Pulmonary artery endothelial cell (primary cell): ENCODE measurements at regions not wholly inside any gene's neighbourhood (a gene's known extent, or its start where the extent isn't known, plus 50 kb on each side); places are given as distances from the start of the nearest gene placed in this dataset.

ENCODE experiments used
- DNase-seq: peaks from one replicate; pipeline ENCODE4 v3.0.0-alpha.2; 2011; ENCODE audit warnings: low read depth, low spot score

- no peak for DNase-seq
Measured at GRCh38 chr13:70895599-70895998, 787.3 kb upstream of the KLHL1 start.

- no peak for DNase-seq
Measured at GRCh38 chr13:70894258-70894657, 786.0 kb upstream of the KLHL1 start.

GRCh38 chr13:70893832-70894231 is 785.6 kb upstream of the KLHL1 start:
- DNase-seq = no peak

GRCh38 chr13:70890289-70890688 is 782.0 kb upstream of the KLHL1 start:
- no peak for DNase-seq

GRCh38 chr13:70889163-70889562 is 780.9 kb upstream of the KLHL1 start:
- DNase-seq = no peak

GRCh38 chr13:70884196-70884595 is 775.9 kb upstream of the KLHL1 start:
- DNase-seq = no peak

GRCh38 chr13:70874636-70875035 is 766.4 kb upstream of the KLHL1 start:
- DNase-seq = no peak

- DNase-seq = no peak
Measured at GRCh38 chr13:70864731-70865130, 756.5 kb upstream of the KLHL1 start.

- DNase-seq = no peak
Measured at GRCh38 chr13:70856711-70857110, 748.5 kb upstream of the KLHL1 start.

GRCh38 chr13:70856025-70856424 is 747.8 kb upstream of the KLHL1 start:
- DNase-seq = no peak

- DNase-seq = no peak
Measured at GRCh38 chr13:70849222-70849621, 741.0 kb upstream of the KLHL1 start.

GRCh38 chr13:70844391-70845108 is 736.3 kb upstream of the KLHL1 start:
- DNase-seq = no peak

GRCh38 chr13:70842062-70842644 is 733.9 kb upstream of the KLHL1 start:
- DNase-seq = no peak

GRCh38 chr13:70841240-70842061 is 733.2 kb upstream of the KLHL1 start:
- DNase-seq = no peak

- DNase-seq = no peak
Measured at GRCh38 chr13:70835371-70835770, 727.1 kb upstream of the KLHL1 start.

GRCh38 chr13:70829748-70830147 is 721.5 kb upstream of the KLHL1 start:
- no peak for DNase-seq

- DNase-seq = no peak
Measured at GRCh38 chr13:70817576-70817975, 709.3 kb upstream of the KLHL1 start.

GRCh38 chr13:70816853-70817252 is 708.6 kb upstream of the KLHL1 start:
- no peak for DNase-seq

- DNase-seq = no peak
Measured at GRCh38 chr13:70814684-70815083, 706.4 kb upstream of the KLHL1 start.

GRCh38 chr13:70812481-70812880 is 704.2 kb upstream of the KLHL1 start:
- no peak for DNase-seq

- no peak for DNase-seq
Measured at GRCh38 chr13:70809588-70809987, 701.3 kb upstream of the KLHL1 start.

- DNase-seq = no peak
Measured at GRCh38 chr13:70798385-70798784, 690.1 kb upstream of the KLHL1 start.

GRCh38 chr13:70795484-70795883 is 687.2 kb upstream of the KLHL1 start:
- DNase-seq = no peak
